ENCODE measurements at regions not wholly inside any gene's neighbourhood (a gene's known extent, or its start where the extent isn't known, plus 50 kb on each side); places are given as distances from the start of the nearest gene placed in this dataset.
"Not testable (repeated sequence)": the region's sequence is repeated elsewhere in the genome, so short reads cannot be mapped to it uniquely, and the experiment has no call there.

- no peak for DNase-seq (ENCODE audit: low read depth)
- in situ Hi-C loops (cut with HindIII; ENCODE audit: low pct_unique_long_range_greater_than_20kb, low sequenced_read_pairs) = no loop called here
Measured at GRCh38 chr7:9557853-9558252, 1124.4 kb downstream of the NXPH1 start.

GRCh38 chr7:9575716-9576115 lies 1142.3 kb downstream of the NXPH1 start:
- in situ Hi-C loops (cut with HindIII; ENCODE audit: low pct_unique_long_range_greater_than_20kb, low sequenced_read_pairs) = no loop called here
- DNase-seq (ENCODE audit: low read depth) = no peak

DNA sequence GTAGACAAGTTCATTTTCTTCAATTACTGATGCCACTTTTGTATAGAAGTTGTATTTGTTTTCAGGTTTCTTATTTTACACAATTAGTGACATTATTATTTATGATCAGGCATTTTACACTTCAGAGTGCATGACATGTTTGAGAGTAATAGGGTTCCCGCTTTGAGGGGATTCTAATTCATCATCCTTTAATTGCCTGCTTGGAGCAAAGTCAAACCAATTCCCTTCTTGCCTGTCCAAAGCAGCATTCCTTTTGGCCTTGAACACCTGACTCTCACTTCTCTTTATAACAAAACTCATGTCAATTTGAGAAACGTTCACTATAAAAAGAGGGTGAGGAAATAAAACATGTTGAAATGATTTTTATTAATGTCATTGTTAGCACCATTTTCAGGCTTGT lies 1149.4 kb downstream of the NXPH1 start:
- DNase-seq (ENCODE audit: low read depth) = no peak
- in situ Hi-C loops (cut with HindIII; ENCODE audit: low pct_unique_long_range_greater_than_20kb, low sequenced_read_pairs) = loop anchor here (10.0 kb wide), 1 partner anchor 498 kb away; no protein-coding TSS in a partner anchor

DNA sequence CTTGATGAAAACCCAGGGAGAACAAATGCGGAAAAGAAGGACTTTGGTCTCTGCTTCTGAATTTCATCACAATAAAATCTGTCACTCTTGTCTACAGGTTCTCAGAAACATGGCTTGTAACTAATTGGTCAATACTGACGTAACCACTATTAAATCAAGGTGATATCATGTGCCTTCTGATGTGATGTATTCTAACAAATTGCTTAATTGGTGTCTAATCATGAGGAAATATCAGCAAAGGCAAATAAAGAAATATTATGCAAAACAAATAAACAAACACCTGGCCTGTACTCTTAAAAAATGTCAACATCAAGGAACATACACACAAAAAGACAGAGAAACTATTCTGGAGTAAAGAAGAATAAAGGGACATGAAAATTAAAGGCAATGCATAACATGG lies 1165.0 kb downstream of the NXPH1 start:
- in situ Hi-C loops (cut with HindIII; ENCODE audit: low pct_unique_long_range_greater_than_20kb, low sequenced_read_pairs) = no loop called here
- no peak for DNase-seq (ENCODE audit: low read depth)

DNA sequence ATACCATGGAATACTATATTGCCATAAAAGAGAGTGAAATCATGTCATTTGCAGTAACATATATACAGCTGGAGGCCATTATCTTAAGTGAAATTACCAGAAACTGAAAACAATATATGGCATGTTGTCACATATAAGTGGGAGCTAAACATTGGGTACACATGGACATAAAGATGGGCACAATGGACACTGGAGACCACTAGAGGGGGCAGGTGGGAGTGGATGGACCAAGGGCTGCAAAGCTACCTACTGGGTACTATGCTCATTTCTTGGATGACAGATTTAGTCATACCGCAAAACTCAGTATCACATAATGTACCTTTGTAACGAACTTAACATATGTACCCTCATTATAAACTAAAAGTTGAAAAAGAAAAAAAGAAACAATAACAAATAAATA lies 1167.6 kb downstream of the NXPH1 start:
- no peak for DNase-seq (ENCODE audit: low read depth)
- in situ Hi-C loops (cut with HindIII; ENCODE audit: low pct_unique_long_range_greater_than_20kb, low sequenced_read_pairs) = no loop called here

GRCh38 chr7:9603291-9603690 lies 1169.9 kb downstream of the NXPH1 start:
- no peak for DNase-seq (ENCODE audit: low read depth)
- in situ Hi-C loops (cut with HindIII; ENCODE audit: low pct_unique_long_range_greater_than_20kb, low sequenced_read_pairs) = no loop called here

GRCh38 chr7:9608560-9608959 lies 1175.2 kb downstream of the NXPH1 start:
- no peak for DNase-seq (ENCODE audit: low read depth)
- in situ Hi-C loops (cut with HindIII; ENCODE audit: low pct_unique_long_range_greater_than_20kb, low sequenced_read_pairs) = no loop called here

- DNase-seq (ENCODE audit: low read depth); in situ Hi-C loops (cut with HindIII; ENCODE audit: low pct_unique_long_range_greater_than_20kb, low sequenced_read_pairs): not testable (repeated sequence)
Measured at GRCh38 chr7:9620899-9621298, 1187.5 kb downstream of the NXPH1 start.

GRCh38 chr7:9621306-9621902 lies 1188.0 kb downstream of the NXPH1 start:
- in situ Hi-C loops (cut with HindIII; ENCODE audit: low pct_unique_long_range_greater_than_20kb, low sequenced_read_pairs); DNase-seq (ENCODE audit: low read depth): not testable (repeated sequence)

- DNase-seq (ENCODE audit: low read depth) = no peak
- in situ Hi-C loops (cut with HindIII; ENCODE audit: low pct_unique_long_range_greater_than_20kb, low sequenced_read_pairs) = no loop called here
Measured at GRCh38 chr7:9621927-9622326, 1188.5 kb downstream of the NXPH1 start.

DNA sequence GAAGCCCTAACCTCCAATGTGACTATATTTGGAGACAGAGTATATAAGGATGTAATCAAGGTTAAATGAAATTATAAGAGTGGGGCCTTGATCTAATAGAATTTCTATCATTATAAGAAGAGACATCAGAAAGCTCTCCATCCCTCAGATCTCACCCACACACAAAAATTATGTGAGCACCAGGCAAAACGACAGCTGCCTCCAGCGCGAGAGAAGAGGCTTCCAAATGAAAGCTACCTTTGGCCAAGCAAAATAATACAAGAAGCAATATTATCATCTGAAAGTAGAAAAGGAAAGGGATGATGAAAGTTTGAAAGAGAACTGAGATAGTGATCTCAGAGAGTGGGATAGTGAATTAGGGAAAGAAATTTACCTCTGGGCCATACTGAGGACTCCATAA lies 1192.5 kb downstream of the NXPH1 start:
- DNase-seq (ENCODE audit: low read depth) = no peak
- in situ Hi-C loops (cut with HindIII; ENCODE audit: low pct_unique_long_range_greater_than_20kb, low sequenced_read_pairs) = no loop called here

GRCh38 chr7:9645756-9646155 lies 1212.3 kb downstream of the NXPH1 start:
- in situ Hi-C loops (cut with HindIII; ENCODE audit: low pct_unique_long_range_greater_than_20kb, low sequenced_read_pairs) = no loop called here
- DNase-seq (ENCODE audit: low read depth) = peak; percentile 65

DNA sequence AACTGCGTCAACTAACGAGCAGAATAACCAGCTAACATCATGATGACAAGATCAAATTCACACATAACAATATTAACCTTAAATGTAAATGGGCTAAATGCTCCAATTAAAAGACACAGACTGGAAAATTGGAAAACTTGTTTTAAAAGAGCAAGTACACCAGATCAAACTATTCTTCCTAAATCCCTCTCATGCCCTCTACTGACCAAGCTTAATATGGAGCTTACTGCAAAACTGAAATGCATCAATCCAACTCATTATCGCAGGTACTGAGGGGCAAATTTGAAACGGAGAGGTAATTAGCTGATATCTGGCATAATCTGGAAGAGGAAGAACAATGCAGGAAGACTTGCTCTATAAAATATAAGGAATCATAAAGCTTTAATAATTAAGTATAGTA lies 1223.8 kb downstream of the NXPH1 start:
- in situ Hi-C loops (cut with HindIII; ENCODE audit: low pct_unique_long_range_greater_than_20kb, low sequenced_read_pairs) = no loop called here
- DNase-seq (ENCODE audit: low read depth) = peak; percentile 14

- no peak for DNase-seq (ENCODE audit: low read depth)
- in situ Hi-C loops (cut with HindIII; ENCODE audit: low pct_unique_long_range_greater_than_20kb, low sequenced_read_pairs) = no loop called here
Measured at GRCh38 chr7:9671979-9672917, 1238.8 kb downstream of the NXPH1 start.

GRCh38 chr7:9680713-9681112 lies 1247.3 kb downstream of the NXPH1 start:
- DNase-seq (ENCODE audit: low read depth) = no peak
- in situ Hi-C loops (cut with HindIII; ENCODE audit: low pct_unique_long_range_greater_than_20kb, low sequenced_read_pairs) = no loop called here

DNA sequence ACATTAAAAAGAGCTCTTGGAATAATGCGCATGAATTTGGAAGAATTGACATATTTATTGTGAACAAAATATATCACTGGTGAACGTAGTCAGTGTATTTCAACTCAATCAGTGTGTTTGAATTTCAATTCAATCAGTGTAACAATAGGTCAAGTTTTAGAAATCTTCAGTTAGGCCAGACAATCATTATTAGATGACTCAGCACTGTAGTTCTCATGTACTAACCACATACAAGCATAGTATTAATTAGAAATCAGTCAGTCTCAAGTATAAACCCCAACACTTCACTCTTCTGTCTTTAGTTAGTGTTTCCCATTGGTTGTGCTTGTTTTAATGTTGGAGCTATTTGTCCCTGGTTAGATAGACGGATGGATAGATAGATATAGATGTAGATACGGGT lies 1247.9 kb downstream of the NXPH1 start:
- no peak for DNase-seq (ENCODE audit: low read depth)
- in situ Hi-C loops (cut with HindIII; ENCODE audit: low pct_unique_long_range_greater_than_20kb, low sequenced_read_pairs) = no loop called here

GRCh38 chr7:9691286-9691685 lies 1257.9 kb downstream of the NXPH1 start:
- no peak for DNase-seq (ENCODE audit: low read depth)
- in situ Hi-C loops (cut with HindIII; ENCODE audit: low pct_unique_long_range_greater_than_20kb, low sequenced_read_pairs) = no loop called here

GRCh38 chr7:9698375-9698774 lies 1265.0 kb downstream of the NXPH1 start:
- in situ Hi-C loops (cut with HindIII; ENCODE audit: low pct_unique_long_range_greater_than_20kb, low sequenced_read_pairs) = no loop called here
- no peak for DNase-seq (ENCODE audit: low read depth)

DNA sequence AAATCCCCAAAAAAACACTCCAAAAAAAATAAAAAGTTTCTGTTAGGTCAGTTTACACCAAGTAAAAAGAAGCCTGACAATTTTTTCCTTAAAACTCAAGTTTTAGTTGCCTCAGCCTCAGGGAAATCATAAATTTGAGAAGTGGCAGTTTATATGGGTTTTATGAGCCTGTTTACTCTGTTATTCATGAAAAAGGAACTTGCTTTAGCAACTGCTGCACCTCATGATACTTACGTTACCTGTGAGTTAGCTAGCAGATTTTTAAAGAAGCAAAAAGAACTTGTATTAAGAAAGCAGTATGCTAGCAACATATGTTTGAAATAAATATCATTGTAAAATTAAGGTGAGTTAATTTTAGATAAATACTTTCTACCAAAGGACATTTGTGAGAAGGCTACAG lies 1264.5 kb upstream of the PHF14 start:
- DNase-seq (ENCODE audit: low read depth) = no peak
- in situ Hi-C loops (cut with HindIII; ENCODE audit: low pct_unique_long_range_greater_than_20kb, low sequenced_read_pairs) = no loop called here

All from Caki2 (cell line).